Amygdala (tissue), 56 donors: ENCODE measurements at regions not wholly inside any gene's neighbourhood (a gene's known extent, or its start where the extent isn't known, plus 50 kb on each side); places are given as distances from the start of the nearest gene placed in this dataset.

Experiments used
- DNase-seq, 56 donors: peaks; one replicate each; lab custom pipeline; 2025; lab: John Stamatoyannopoulos, UW

GRCh38 chr16:73304008-73304774 is 256.3 kb upstream of the ZFHX3 start:
- no peak for DNase-seq

- DNase-seq, result no peak
These were observed 255.0 kb upstream of the ZFHX3 start for GRCh38 chr16:73302942-73303341.

DNA sequence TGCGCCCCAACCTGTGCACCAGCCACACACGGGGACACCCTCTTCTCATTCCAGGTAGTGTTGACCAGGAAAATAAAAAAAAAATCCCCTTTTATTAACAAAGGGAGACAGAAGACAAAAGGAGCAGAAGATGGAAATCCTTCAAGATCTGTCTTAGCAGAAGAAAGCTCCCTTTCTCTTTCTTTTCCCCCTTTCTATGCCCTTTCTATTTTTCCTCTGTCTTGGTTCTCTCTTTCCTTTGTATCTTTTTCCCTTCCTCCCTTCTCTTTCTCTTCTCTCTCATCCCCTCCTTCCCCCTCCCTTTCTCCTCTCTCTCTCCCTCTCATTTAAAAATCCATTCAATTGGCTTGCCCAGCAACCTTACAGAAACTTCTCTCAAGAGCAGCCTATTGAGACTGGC is 254.1 kb upstream of the ZFHX3 start:
- no peak for DNase-seq

GRCh38 chr16:73299346-73299745 is 251.4 kb upstream of the ZFHX3 start:
- no peak for DNase-seq

DNA sequence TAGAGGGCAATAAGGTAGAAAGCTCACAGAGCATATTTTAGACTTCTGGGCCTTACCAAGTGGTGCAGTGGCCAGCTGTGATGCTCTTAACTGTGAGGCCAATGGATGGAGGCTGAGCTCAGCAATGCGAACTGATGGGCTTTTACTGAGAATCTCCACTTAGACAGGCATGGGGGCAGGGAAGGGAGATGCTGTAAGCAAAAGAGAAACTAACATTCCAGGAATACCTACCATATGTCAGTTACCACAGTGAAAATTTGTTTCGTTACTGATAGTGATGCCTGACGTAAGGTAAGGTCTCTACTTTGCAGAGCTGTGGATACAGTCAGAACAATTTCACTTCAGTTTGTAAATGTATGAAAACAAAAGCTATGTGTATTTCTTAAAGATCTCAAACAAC is 250.6 kb upstream of the ZFHX3 start:
- no peak for DNase-seq

GRCh38 chr16:73290258-73290657 is 242.3 kb upstream of the ZFHX3 start:
- DNase-seq, result no peak

- no peak for DNase-seq
These were observed 241.3 kb upstream of the ZFHX3 start for GRCh38 chr16:73289232-73289631.

GRCh38 chr16:73288520-73288919 is 240.6 kb upstream of the ZFHX3 start:
- no peak for DNase-seq

- peak in 1 of 56 donors; percentile 20 for DNase-seq
These were observed 240.0 kb upstream of the ZFHX3 start for GRCh38 chr16:73287859-73288405.

DNA sequence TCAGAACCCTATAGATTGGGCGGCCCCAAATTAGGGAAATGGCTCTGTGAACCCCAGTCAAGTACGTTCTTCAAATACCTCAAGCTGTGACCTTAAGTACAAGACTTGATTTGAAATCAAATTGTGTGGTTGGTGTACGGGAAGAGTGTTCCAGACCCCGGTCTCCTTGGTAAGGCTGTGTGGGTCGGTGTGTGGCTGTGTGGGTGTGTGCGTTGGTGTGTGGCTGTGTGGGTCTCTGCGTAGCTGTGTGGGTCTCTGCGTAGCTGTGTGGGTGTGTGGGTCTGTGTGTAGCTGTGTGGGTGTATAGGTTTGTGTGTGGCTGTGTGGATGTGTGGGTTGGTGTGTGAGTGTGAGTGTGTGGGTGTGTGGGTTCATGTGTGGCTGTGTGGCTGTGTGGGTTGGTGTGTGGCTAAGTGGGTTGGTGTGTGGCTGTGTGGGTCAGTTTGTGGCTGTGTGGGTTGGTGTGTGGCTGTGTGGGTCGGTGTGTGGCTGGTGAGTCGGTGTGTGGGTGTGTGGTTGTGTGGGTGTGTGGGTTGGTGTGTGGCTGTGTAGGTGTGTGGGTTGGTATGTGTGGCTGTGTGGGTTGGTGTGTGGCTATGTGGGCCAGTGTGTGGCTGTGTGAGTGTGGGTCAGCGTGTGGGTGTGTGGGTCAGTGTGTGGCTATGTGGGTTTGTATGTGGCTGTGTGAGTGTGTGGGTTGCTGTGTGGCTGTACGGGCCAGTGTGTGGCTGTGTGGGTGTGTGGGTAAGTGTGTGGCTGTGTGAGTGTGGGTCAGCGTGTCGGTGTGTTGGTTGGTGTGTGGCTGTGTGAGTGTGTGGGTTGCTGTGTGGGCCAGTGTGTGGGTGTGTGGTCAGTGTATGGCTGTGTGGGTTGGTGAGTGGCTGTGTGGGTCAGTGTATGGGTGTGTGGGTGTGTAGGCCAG is 238.7 kb upstream of the ZFHX3 start:
- DNase-seq, result peak in 3 of 56 donors; percentile 22 to 61 (median 22)

- no peak for DNase-seq
These were observed 237.7 kb upstream of the ZFHX3 start for GRCh38 chr16:73285436-73286201.

GRCh38 chr16:73280388-73280787 is 232.5 kb upstream of the ZFHX3 start:
- no peak for DNase-seq

DNA sequence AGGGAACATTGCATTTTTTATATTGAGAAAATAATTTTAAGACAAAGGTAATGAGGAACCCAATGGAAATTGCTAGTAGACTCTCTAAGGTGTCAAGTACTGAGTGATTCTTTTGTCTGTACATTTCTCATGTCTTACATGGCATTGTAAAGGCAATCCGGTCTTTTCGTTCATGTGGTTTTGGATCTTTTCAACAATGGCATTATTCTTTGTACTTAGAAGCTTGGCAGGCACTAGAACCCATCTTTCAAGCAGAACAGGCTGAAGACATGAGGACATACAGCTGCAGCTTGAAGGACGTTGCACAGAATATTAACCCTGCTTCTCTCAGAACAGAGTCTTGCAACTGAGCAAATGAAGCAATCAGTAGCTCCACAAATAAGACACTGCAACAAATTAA is 231.5 kb upstream of the ZFHX3 start:
- peak in 1 of 56 donors; percentile 20 for DNase-seq

GRCh38 chr16:73277071-73277470 is 229.1 kb upstream of the ZFHX3 start:
- DNase-seq, result no peak

GRCh38 chr16:73275448-73275847 is 227.5 kb upstream of the ZFHX3 start:
- no peak for DNase-seq

DNA sequence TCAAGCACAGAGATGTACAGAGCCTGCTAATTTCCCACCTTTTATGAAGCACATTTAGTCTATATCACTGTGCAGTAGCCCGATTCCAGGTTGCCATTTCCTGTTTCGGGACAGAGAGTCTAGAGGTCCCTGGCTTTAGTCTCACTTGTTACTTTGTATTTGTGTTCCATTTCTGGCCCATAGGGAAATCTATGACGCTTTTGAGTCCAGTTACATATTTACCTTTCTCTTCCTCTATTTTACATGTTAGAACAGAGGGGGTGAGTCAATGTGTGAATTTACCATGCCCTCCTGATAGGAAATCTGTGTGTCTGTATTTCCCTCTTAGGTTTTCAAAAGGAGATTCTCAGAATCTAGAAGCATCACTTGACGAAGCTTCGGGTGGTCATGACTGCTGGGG is 227.1 kb upstream of the ZFHX3 start:
- no peak for DNase-seq

DNA sequence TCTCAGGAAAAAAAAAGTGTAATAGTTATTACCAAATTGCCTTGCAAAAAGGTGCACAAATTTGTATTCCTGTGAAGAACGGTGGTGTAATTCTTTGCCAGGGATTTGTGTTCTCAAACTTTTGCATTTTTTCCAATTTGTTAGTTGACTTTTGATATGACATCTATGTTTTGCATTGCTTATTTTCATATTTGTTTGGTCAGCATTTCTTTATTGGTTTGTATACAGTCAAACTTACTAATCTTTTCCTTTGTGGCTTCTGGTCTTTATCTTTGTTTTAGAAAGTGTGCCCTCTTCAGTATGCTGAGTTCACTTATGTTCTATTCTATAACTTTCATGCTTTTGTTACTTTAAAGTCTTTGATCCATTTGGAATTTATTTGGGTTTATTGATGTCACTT is 226.2 kb upstream of the ZFHX3 start:
- no peak for DNase-seq

GRCh38 chr16:73268366-73268993 is 220.6 kb upstream of the ZFHX3 start:
- peak in 35 of 56 donors; percentile 1 to 53 (median 24) for DNase-seq

GRCh38 chr16:73265935-73266334 is 218.0 kb upstream of the ZFHX3 start:
- DNase-seq, result no peak
